ENCODE measurements at regions not wholly inside any gene's neighbourhood (a gene's known extent, or its start where the extent isn't known, plus 50 kb on each side); places are given as distances from the start of the nearest gene placed in this dataset.

- Mint-ChIP-seq H3K27ac (no peak overlapping the region), H3K4me1 (peaks cover 5% of the 10 kb centered on the region), H3K9me3 (no peaks in the 10 kb centered on the region), H3K4me3 (no peak overlapping the region), H3K27me3 (peaks cover 9% of the 10 kb centered on the region), H3K36me3 (ENCODE audit: low read depth) (no peaks in the 10 kb centered on the region)
- DNase-seq (no peak), ATAC-seq (ENCODE audit: low read depth) (no peak)
- intact Hi-C loops (cut with micrococcal nuclease) = no loop called here
- ChIA-PET CTCF (no interaction called here), POLR2A (no interaction called here)
- no peak for TF ChIP-seq CTCF (IDR thresholded peaks at IDR 0.05)
Observed at GRCh38 chr2:207260021-207260420, 94.3 kb upstream of the KLF7 start.

GRCh38 chr2:207260947-207261346 is 95.2 kb upstream of the KLF7 start:
- POLR2A ChIA-PET = no interaction called here

GRCh38 chr2:207264310-207264709 is 98.6 kb upstream of the KLF7 start:
- ATAC-seq (ENCODE audit: low read depth) (no peak), DNase-seq (no peak)
- TF ChIP-seq CTCF (IDR thresholded peaks at IDR 0.05) = no peak
- ChIA-PET CTCF (no interaction called here), POLR2A (no interaction called here)
- no peaks in the 10 kb centered on the region for H3K27me3 Mint-ChIP-seq
- H3K4me1 Mint-ChIP-seq = peaks cover 7% of the 10 kb centered on the region
- intact Hi-C loops (cut with micrococcal nuclease) = no loop called here
- no peak overlapping the region for H3K27ac Mint-ChIP-seq
- no peaks in the 10 kb centered on the region for H3K36me3 Mint-ChIP-seq (ENCODE audit: low read depth)
- no peaks in the 10 kb centered on the region for H3K9me3 Mint-ChIP-seq
- no peak overlapping the region for H3K4me3 Mint-ChIP-seq

More at GRCh38 chr2:207260947-207261346, 95.2 kb upstream of the KLF7 start:
- Mint-ChIP-seq H3K4me1 (peaks cover 4% of the 10 kb centered on the region), H3K27ac (no peak overlapping the region), H3K27me3 (peaks cover 2% of the 10 kb centered on the region), H3K36me3 (ENCODE audit: low read depth) (no peaks in the 10 kb centered on the region), H3K9me3 (no peaks in the 10 kb centered on the region), H3K4me3 (no peak overlapping the region)
- ATAC-seq (ENCODE audit: low read depth) (no peak), DNase-seq (no peak)
- intact Hi-C loops (cut with micrococcal nuclease) = no loop called here
- CTCF ChIA-PET = no interaction called here
- TF ChIP-seq CTCF (IDR thresholded peaks at IDR 0.05) = no peak

- no peak overlapping the region for H3K27ac Mint-ChIP-seq
- TF ChIP-seq CTCF (IDR thresholded peaks at IDR 0.05) = no peak
- CTCF ChIA-PET = no interaction called here
Observed at GRCh38 chr2:207265332-207265731, 99.6 kb upstream of the KLF7 start.

GRCh38 chr2:207265869-207266268 is 100.1 kb upstream of the KLF7 start:
- ChIA-PET CTCF (no interaction called here), POLR2A (no interaction called here)
- H3K27ac Mint-ChIP-seq = no peak overlapping the region

More at GRCh38 chr2:207265332-207265731, 99.6 kb upstream of the KLF7 start:
- intact Hi-C loops (cut with micrococcal nuclease) = no loop called here
- Mint-ChIP-seq H3K4me1 (peaks cover 7% of the 10 kb centered on the region), H3K36me3 (ENCODE audit: low read depth) (no peaks in the 10 kb centered on the region), H3K9me3 (no peaks in the 10 kb centered on the region), H3K4me3 (no peak overlapping the region), H3K27me3 (no peaks in the 10 kb centered on the region)
- POLR2A ChIA-PET = no interaction called here
- DNase-seq (no peak), ATAC-seq (ENCODE audit: low read depth) (no peak)

More at GRCh38 chr2:207265869-207266268, 100.1 kb upstream of the KLF7 start:
- no peaks in the 10 kb centered on the region for H3K27me3 Mint-ChIP-seq
- H3K9me3 Mint-ChIP-seq = no peaks in the 10 kb centered on the region
- H3K36me3 Mint-ChIP-seq (ENCODE audit: low read depth) = no peaks in the 10 kb centered on the region
- H3K4me3 Mint-ChIP-seq = no peak overlapping the region
- DNase-seq = no peak
- TF ChIP-seq CTCF (IDR thresholded peaks at IDR 0.05) = no peak
- no peak for ATAC-seq (ENCODE audit: low read depth)
- intact Hi-C loops (cut with micrococcal nuclease) = no loop called here
- peaks cover 7% of the 10 kb centered on the region for H3K4me1 Mint-ChIP-seq

Measured in activated B cell treated with CpG ODN at 0.5 μM for 24 hours (primary cell).